Keratinocyte (primary cell): ENCODE measurements at regions not wholly inside any gene's neighbourhood (a gene's known extent, or its start where the extent isn't known, plus 50 kb on each side); places are given as distances from the start of the nearest gene placed in this dataset.

Experiments
- DNase-seq: peaks from one replicate; pipeline ENCODE4 v3.0.0-alpha.2; 2011; ENCODE audit warnings: low read depth, missing footprints, low spot score
- FAIRE-seq: peaks from 2 replicates; lab custom pipeline; 2011; peaks lifted over from hg19 to GRCh38; lab: Jason Lieb, UNC
- H2AFZ ChIP-seq: 2 replicates; pipeline ENCODE4 v1.6.0; 2012; ENCODE audit warnings: low read length, control low read depth, inconsistent platforms; ENCODE audit not compliant: control insufficient read depth
- H3K27ac ChIP-seq: 2 replicates; pipeline ENCODE4 v1.5.1; 2011; ENCODE audit warnings: low read length; ENCODE audit not compliant: control insufficient read depth, insufficient read depth
- H3K27me3 ChIP-seq: 3 replicates; pipeline ENCODE4 v1.6.0; 2011; ENCODE audit warnings: low read length; ENCODE audit not compliant: control insufficient read depth, insufficient read depth; ENCODE audit errors: extremely low read depth
- H3K36me3 ChIP-seq, 2 experiments: 2 replicates in 1 of 2; 3 replicates in 1 of 2; pipeline ENCODE4 v1.5.1; 2011; ENCODE audit warnings: low read length in 2 of 2, mild to moderate bottlenecking in 1 of 2; ENCODE audit not compliant: control insufficient read depth in 2 of 2, insufficient read depth in 2 of 2; ENCODE audit errors: extremely low read depth in 1 of 2
- H3K4me1 ChIP-seq: 3 replicates; pipeline ENCODE4 v1.5.1; 2011; ENCODE audit warnings: low read length; ENCODE audit not compliant: control insufficient read depth, insufficient read depth; ENCODE audit errors: extremely low read depth
- H3K4me2 ChIP-seq: 3 replicates; pipeline ENCODE4 v1.6.0; 2011; ENCODE audit warnings: low read depth, low read length; ENCODE audit not compliant: control insufficient read depth, insufficient read depth; ENCODE audit errors: extremely low read depth
- H3K4me3 ChIP-seq, 3 experiments: fragments of 200-600 bp in 1 of 3; sonication (generic) in 1 of 3; 2 replicates in 2 of 3; 3 replicates in 1 of 3; pipeline ENCODE4 v1.5.1; 2011 to 2016; ENCODE audit warnings: low read length in 3 of 3, mild to moderate bottlenecking in 3 of 3, control low read depth in 2 of 3, inconsistent platforms in 1 of 3, low read depth in 1 of 3, mixed read lengths in 1 of 3, mixed run types in 1 of 3, moderate library complexity in 1 of 3; ENCODE audit not compliant: control insufficient read depth in 2 of 3, insufficient read depth in 2 of 3; ENCODE audit errors: extremely low read depth in 1 of 3
- H3K79me2 ChIP-seq: 2 replicates; pipeline ENCODE4 v1.6.0; 2012; ENCODE audit warnings: low read length; ENCODE audit not compliant: control insufficient read depth, insufficient read depth
- H3K9ac ChIP-seq: 3 replicates; pipeline ENCODE4 v1.6.0; 2011; ENCODE audit warnings: low read length; ENCODE audit not compliant: control insufficient read depth, insufficient read depth; ENCODE audit errors: extremely low read depth
- H3K9me1 ChIP-seq: 3 replicates; pipeline ENCODE4 v1.6.0; 2011; ENCODE audit warnings: low read length; ENCODE audit not compliant: control insufficient read depth, insufficient read depth; ENCODE audit errors: extremely low read depth
- H3K9me3 ChIP-seq: 2 replicates; pipeline ENCODE4 v1.5.1; 2012; ENCODE audit warnings: low read depth, low read length; ENCODE audit not compliant: control insufficient read depth
- H4K20me1 ChIP-seq: 3 replicates; pipeline ENCODE4 v1.6.0; 2011; ENCODE audit warnings: low read length; ENCODE audit not compliant: control insufficient read depth, insufficient read depth; ENCODE audit errors: extremely low read depth
- EZH2 ChIP-seq: IDR thresholded peaks from one replicate; pipeline ENCODE4 v1.6.1; 2012; ENCODE audit warnings: inconsistent platforms, mild to moderate bottlenecking, low read length, moderate library complexity
- dilution Hi-C: fragments of 300-500 bp; cut with MboI; formaldehyde crosslinking; loops from one replicate; pipeline ENCODE4 v1.7.0; 2020; ENCODE audit warnings: low sequenced_read_pairs; ENCODE audit not compliant: extremely low pct_ligation_motif_present
- TF ChIP-seq, protein P1 (sequence below), 3 experiments: IDR thresholded peaks in 1 of 3; conservative IDR thresholded peaks in 1 of 3; optimal IDR thresholded peaks in 1 of 3; 2 replicates in 2 of 3; 3 replicates in 1 of 3; pipeline versions ENCODE3 to v1.5.1; 2011; ENCODE audit warnings: low read length in 3 of 3, mild to moderate bottlenecking in 3 of 3, moderate library complexity in 2 of 3, control low read depth in 1 of 3, inconsistent platforms in 1 of 3; ENCODE audit not compliant: insufficient read depth in 2 of 3; ENCODE audit errors: extremely low read depth in 1 of 3

GRCh38 chr15:46242935-46243334, 608.1 kb downstream of the SQOR start:
- Histone ChIP-seq H3K27me3 (no peaks in the 10 kb centered on the region), H3K9me3 (no peaks in the 10 kb centered on the region), H4K20me1 (no peaks in the 10 kb centered on the region), H3K79me2 (no peaks in the 10 kb centered on the region), H3K9me1 (no peaks in the 10 kb centered on the region), H3K27ac (no peak overlapping the region), H2AFZ (no peak overlapping the region), H3K4me3 (no peak overlapping the region), H3K9ac (no peak overlapping the region), H3K4me2 (no peak overlapping the region), H3K36me3 (no peaks in the 10 kb centered on the region), H3K4me1 (no peaks in the 10 kb centered on the region)
- DNase-seq (no peak), FAIRE-seq (no peak)
- TF ChIP-seq EZH2: no peak
- TF ChIP-seq, protein P1, sequence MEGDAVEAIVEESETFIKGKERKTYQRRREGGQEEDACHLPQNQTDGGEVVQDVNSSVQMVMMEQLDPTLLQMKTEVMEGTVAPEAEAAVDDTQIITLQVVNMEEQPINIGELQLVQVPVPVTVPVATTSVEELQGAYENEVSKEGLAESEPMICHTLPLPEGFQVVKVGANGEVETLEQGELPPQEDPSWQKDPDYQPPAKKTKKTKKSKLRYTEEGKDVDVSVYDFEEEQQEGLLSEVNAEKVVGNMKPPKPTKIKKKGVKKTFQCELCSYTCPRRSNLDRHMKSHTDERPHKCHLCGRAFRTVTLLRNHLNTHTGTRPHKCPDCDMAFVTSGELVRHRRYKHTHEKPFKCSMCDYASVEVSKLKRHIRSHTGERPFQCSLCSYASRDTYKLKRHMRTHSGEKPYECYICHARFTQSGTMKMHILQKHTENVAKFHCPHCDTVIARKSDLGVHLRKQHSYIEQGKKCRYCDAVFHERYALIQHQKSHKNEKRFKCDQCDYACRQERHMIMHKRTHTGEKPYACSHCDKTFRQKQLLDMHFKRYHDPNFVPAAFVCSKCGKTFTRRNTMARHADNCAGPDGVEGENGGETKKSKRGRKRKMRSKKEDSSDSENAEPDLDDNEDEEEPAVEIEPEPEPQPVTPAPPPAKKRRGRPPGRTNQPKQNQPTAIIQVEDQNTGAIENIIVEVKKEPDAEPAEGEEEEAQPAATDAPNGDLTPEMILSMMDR (optimal IDR thresholded peaks at IDR 0.05 in 1 of 3, IDR thresholded peaks at IDR 0.05 in 1 of 3, conservative IDR thresholded peaks at IDR 0.05 in 1 of 3; ENCODE audit: extremely low read depth in 1 of 3, insufficient read depth in 2 of 3, low read length in 3 of 3): no peak
- dilution Hi-C loops: no loop called here

- Histone ChIP-seq H3K9me1 (no peaks in the 10 kb centered on the region), H3K9ac (no peak overlapping the region), H3K27ac (no peak overlapping the region), H3K36me3 (no peaks in the 10 kb centered on the region), H2AFZ (no peak overlapping the region), H3K79me2 (no peaks in the 10 kb centered on the region), H3K4me2 (no peak overlapping the region), H3K27me3 (no peaks in the 10 kb centered on the region), H4K20me1 (no peaks in the 10 kb centered on the region), H3K4me3 (no peak overlapping the region), H3K9me3 (no peaks in the 10 kb centered on the region), H3K4me1 (no peaks in the 10 kb centered on the region)
- FAIRE-seq (no peak), DNase-seq (no peak)
- dilution Hi-C loops: no loop called here
- TF ChIP-seq, protein P1 (optimal IDR thresholded peaks at IDR 0.05 in 1 of 3, IDR thresholded peaks at IDR 0.05 in 1 of 3, conservative IDR thresholded peaks at IDR 0.05 in 1 of 3; ENCODE audit: extremely low read depth in 1 of 3, insufficient read depth in 2 of 3, low read length in 3 of 3): no peak
- TF ChIP-seq EZH2: no peak
Measured at GRCh38 chr15:46251903-46252302, 617.1 kb downstream of the SQOR start.
